Activated CD8-positive, alpha-beta T cell treated with anti-CD3 and anti-CD28 coated beads for 36 hours (primary cell): ENCODE measurements at regions not wholly inside any gene's neighbourhood (a gene's known extent, or its start where the extent isn't known, plus 50 kb on each side); places are given as distances from the start of the nearest gene placed in this dataset.

Experiments used
- ATAC-seq: fragments of 200-7000 bp; cut with Tn5 transposase; one replicate; pipeline ENCODE4 v1.10.0; 2021; ENCODE audit warnings: mild to moderate bottlenecking, moderate library complexity
- CTCF ChIA-PET: fragments of 350-600 bp; sonication (Branson Sonifier 250); formaldehyde crosslinking; loops from one replicate; lab custom pipeline; 2021; ENCODE audit warnings: antibody characterized with exemption; lab: Charles Lee
- POLR2A ChIA-PET: fragments of 350-600 bp; sonication (Branson Sonifier 250); formaldehyde crosslinking; loops from one replicate; lab custom pipeline; 2021; ENCODE audit warnings: antibody characterized with exemption; lab: Charles Lee
- DNase-seq: peaks from one replicate; pipeline ENCODE4 v3.0.0-alpha.2; 2020
- H3K27ac Mint-ChIP-seq: one replicate; pipeline ENCODE4 v1.8.0; 2021; ENCODE audit warnings: mild to moderate bottlenecking, mixed read lengths
- H3K27me3 Mint-ChIP-seq: one replicate; pipeline ENCODE4 v1.8.0; 2021; ENCODE audit warnings: mixed read lengths
- H3K36me3 Mint-ChIP-seq: one replicate; pipeline ENCODE4 v1.8.0; 2021; ENCODE audit warnings: low read depth, mixed read lengths
- H3K4me1 Mint-ChIP-seq: one replicate; pipeline ENCODE4 v1.8.0; 2021; ENCODE audit warnings: low read depth, mixed read lengths
- H3K4me3 Mint-ChIP-seq: one replicate; pipeline ENCODE4 v1.8.0; 2021; ENCODE audit warnings: mild to moderate bottlenecking, moderate library complexity, mixed read lengths
- H3K9me3 Mint-ChIP-seq: one replicate; pipeline ENCODE4 v1.8.0; 2021; ENCODE audit warnings: mixed read lengths
- CTCF ChIP-seq: fragments of 200-600 bp; IDR thresholded peaks from one replicate; pipeline ENCODE4 v1.8.0; 2022; ENCODE audit warnings: antibody characterized with exemption, mild to moderate bottlenecking
- intact Hi-C: fragments of 100-400 bp; cut with micrococcal nuclease; formaldehyde crosslinking; loops from one replicate; pipeline ENCODE4 v1.10.0; 2022

GRCh38 chr15:66847565-66847991 lies 145.5 kb downstream of the SMAD6 start:
- Mint-ChIP-seq H3K36me3 (no peaks in the 10 kb centered on the region), H3K4me3 (no peak overlapping the region), H3K27ac (no peak overlapping the region), H3K9me3 (no peaks in the 10 kb centered on the region), H3K4me1 (peaks cover 2% of the 10 kb centered on the region), H3K27me3 (peaks cover 26% of the 10 kb centered on the region)
- TF ChIP-seq CTCF = no peak
- intact Hi-C loops = no loop called here
- DNase-seq = no peak
- ChIA-PET CTCF (interaction anchor here (0.7 to 1.6 kb wide), 2 partner anchors 224 to 243 kb away, joined by 3 read pairs; no protein-coding TSS in a partner anchor), POLR2A (no interaction called here)
- ATAC-seq = no peak

DNA sequence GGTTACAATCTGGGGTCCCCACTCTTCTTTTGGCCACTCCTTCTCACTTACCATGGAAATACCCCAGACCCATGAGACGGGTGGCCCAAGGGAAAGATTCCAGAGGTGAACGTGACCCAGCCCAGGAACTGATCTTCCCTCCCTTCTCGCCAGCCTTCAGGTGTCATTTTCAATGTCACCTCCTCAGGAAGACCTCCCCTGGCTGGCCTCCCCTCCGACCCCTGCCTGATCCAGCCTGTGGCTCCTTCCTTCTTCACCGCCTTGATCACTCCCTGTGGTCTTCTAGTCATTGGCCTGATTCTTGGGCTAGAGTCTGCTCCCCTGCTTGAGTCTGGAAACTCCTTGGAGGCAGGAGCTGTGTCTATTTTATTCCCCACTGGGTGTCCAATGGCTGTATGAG lies 146.1 kb downstream of the SMAD6 start:
- intact Hi-C loops = no loop called here
- H3K4me3 Mint-ChIP-seq = no peak overlapping the region
- H3K9me3 Mint-ChIP-seq = no peaks in the 10 kb centered on the region
- no peak for TF ChIP-seq CTCF
- H3K27me3 Mint-ChIP-seq = peaks cover 24% of the 10 kb centered on the region
- no peak for DNase-seq
- CTCF ChIA-PET = no interaction called here
- no peak for ATAC-seq
- POLR2A ChIA-PET = no interaction called here
- no peaks in the 10 kb centered on the region for H3K36me3 Mint-ChIP-seq
- no peak overlapping the region for H3K27ac Mint-ChIP-seq
- H3K4me1 Mint-ChIP-seq = peaks cover 2% of the 10 kb centered on the region

GRCh38 chr15:66848686-66849392 lies 146.8 kb downstream of the SMAD6 start:
- CTCF ChIA-PET = interaction anchor here (5.0 kb wide), 1 partner anchor 13 kb away, joined by 57 read pairs; no protein-coding TSS in a partner anchor
- Mint-ChIP-seq H3K4me3 (no peak overlapping the region), H3K4me1 (peaks cover 2% of the 10 kb centered on the region), H3K27me3 (peaks cover 18% of the 10 kb centered on the region), H3K27ac (no peak overlapping the region), H3K36me3 (no peaks in the 10 kb centered on the region), H3K9me3 (no peaks in the 10 kb centered on the region)
- DNase-seq (no peak), ATAC-seq (no peak)
- TF ChIP-seq CTCF = no peak
- intact Hi-C loops = no loop called here
- POLR2A ChIA-PET = no interaction called here

GRCh38 chr15:66849393-66849745 lies 147.3 kb downstream of the SMAD6 start:
- intact Hi-C loops = no loop called here

More at GRCh38 chr15:66849393-66849745, 147.3 kb downstream of the SMAD6 start:
- Mint-ChIP-seq H3K4me3 (no peak overlapping the region), H3K36me3 (no peaks in the 10 kb centered on the region), H3K9me3 (no peaks in the 10 kb centered on the region), H3K27me3 (peaks cover 15% of the 10 kb centered on the region), H3K4me1 (peaks cover 2% of the 10 kb centered on the region), H3K27ac (no peak overlapping the region)
- CTCF ChIA-PET = interaction anchor here (1.2 to 5.0 kb wide), 2 partner anchors 12 to 13 kb away, joined by 4 to 57 read pairs; no protein-coding TSS in a partner anchor
- POLR2A ChIA-PET = no interaction called here
- TF ChIP-seq CTCF = no peak
- ATAC-seq (no peak), DNase-seq (no peak)
